ENCODE measurements at regions not wholly inside any gene's neighbourhood (a gene's known extent, or its start where the extent isn't known, plus 50 kb on each side); places are given as distances from the start of the nearest gene placed in this dataset.

- no peak overlapping the region for H3K4me3 ChIP-seq (replicated peaks; ENCODE audit: insufficient read depth, low read length)
Observed at GRCh38 chr1:81410941-81411340, 389.8 kb upstream of the ADGRL2 start.

GRCh38 chr1:81410351-81410750, 390.4 kb upstream of the ADGRL2 start:
- DNase-seq (ENCODE audit: low read depth in 1 of 2, low spot score in 1 of 2): no peak
- TF ChIP-seq REST (IDR thresholded peaks at IDR 0.05; ENCODE audit: insufficient replicate concordance, low read depth) (no peak), SPI1 (IDR thresholded peaks at IDR 0.05; ENCODE audit: borderline replicate concordance, low read depth) (no peak), POLR2AphosphoS5 (IDR thresholded peaks at IDR 0.05; ENCODE audit: low read depth) (no peak), GABPA (IDR thresholded peaks at IDR 0.05; ENCODE audit: low read depth) (no peak), CTCF (IDR thresholded peaks at IDR 0.05; ENCODE audit: insufficient read depth, low read length) (no peak)
- Histone ChIP-seq H3K4me3 (replicated peaks; ENCODE audit: insufficient read depth, low read length) (no peak overlapping the region), H3K27me3 (ENCODE audit: insufficient read depth, poor library complexity, severe bottlenecking) (no peaks in the 10 kb centered on the region), H3K27ac (replicated peaks) (no peak overlapping the region)

More at GRCh38 chr1:81410941-81411340, 389.8 kb upstream of the ADGRL2 start:
- Histone ChIP-seq H3K27me3 (ENCODE audit: insufficient read depth, poor library complexity, severe bottlenecking) (no peaks in the 10 kb centered on the region), H3K27ac (replicated peaks) (no peak overlapping the region)
- TF ChIP-seq CTCF (IDR thresholded peaks at IDR 0.05; ENCODE audit: insufficient read depth, low read length) (no peak), POLR2AphosphoS5 (IDR thresholded peaks at IDR 0.05; ENCODE audit: low read depth) (no peak), GABPA (IDR thresholded peaks at IDR 0.05; ENCODE audit: low read depth) (no peak), REST (IDR thresholded peaks at IDR 0.05; ENCODE audit: insufficient replicate concordance, low read depth) (no peak)
- DNase-seq (ENCODE audit: low read depth in 1 of 2, low spot score in 1 of 2): no peak

GRCh38 chr1:81409780-81410274, 390.9 kb upstream of the ADGRL2 start:
- Histone ChIP-seq H3K4me3 (replicated peaks; ENCODE audit: insufficient read depth, low read length) (no peak overlapping the region), H3K27me3 (ENCODE audit: insufficient read depth, poor library complexity, severe bottlenecking) (no peaks in the 10 kb centered on the region), H3K27ac (replicated peaks) (no peak overlapping the region)
- no peak for TF ChIP-seq SPI1 (IDR thresholded peaks at IDR 0.05; ENCODE audit: borderline replicate concordance, low read depth)
- no peak for DNase-seq (ENCODE audit: low read depth in 1 of 2, low spot score in 1 of 2)

DNA sequence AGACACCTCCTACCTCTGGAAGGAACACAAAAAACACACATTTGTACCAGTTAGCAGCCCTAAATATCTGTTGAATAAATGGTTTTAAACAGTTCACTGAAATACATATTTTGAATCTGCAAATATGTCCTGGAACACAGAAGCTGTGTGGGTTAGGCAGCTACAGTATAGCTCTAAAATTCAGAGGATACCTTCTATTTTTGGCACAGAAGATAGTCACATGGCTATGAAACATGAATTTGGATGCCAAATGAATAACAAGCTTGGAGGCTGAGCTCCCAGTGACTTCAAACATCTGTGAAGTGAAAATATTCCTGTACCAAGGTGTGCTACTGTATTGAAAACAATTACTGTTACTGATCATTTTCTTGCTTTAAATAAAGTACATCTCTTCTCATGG, 391.5 kb upstream of the ADGRL2 start:
- DNase-seq (ENCODE audit: low read depth in 1 of 2, low spot score in 1 of 2): no peak
- Histone ChIP-seq H3K4me3 (replicated peaks; ENCODE audit: insufficient read depth, low read length) (no peak overlapping the region), H3K27ac (replicated peaks) (no peak overlapping the region), H3K27me3 (ENCODE audit: insufficient read depth, poor library complexity, severe bottlenecking) (no peaks in the 10 kb centered on the region)
- TF ChIP-seq POLR2AphosphoS5 (IDR thresholded peaks at IDR 0.05; ENCODE audit: low read depth) (no peak), GABPA (IDR thresholded peaks at IDR 0.05; ENCODE audit: low read depth) (no peak), REST (IDR thresholded peaks at IDR 0.05; ENCODE audit: insufficient replicate concordance, low read depth) (no peak), SPI1 (IDR thresholded peaks at IDR 0.05; ENCODE audit: borderline replicate concordance, low read depth) (no peak), CTCF (IDR thresholded peaks at IDR 0.05; ENCODE audit: insufficient read depth, low read length) (no peak)
